ENCODE measurements at regions not wholly inside any gene's neighbourhood (a gene's known extent, or its start where the extent isn't known, plus 50 kb on each side); places are given as distances from the start of the nearest gene placed in this dataset.
"Not testable (repeated sequence)": the region's sequence is repeated elsewhere in the genome, so short reads cannot be mapped to it uniquely, and the experiment has no call there.

DNA sequence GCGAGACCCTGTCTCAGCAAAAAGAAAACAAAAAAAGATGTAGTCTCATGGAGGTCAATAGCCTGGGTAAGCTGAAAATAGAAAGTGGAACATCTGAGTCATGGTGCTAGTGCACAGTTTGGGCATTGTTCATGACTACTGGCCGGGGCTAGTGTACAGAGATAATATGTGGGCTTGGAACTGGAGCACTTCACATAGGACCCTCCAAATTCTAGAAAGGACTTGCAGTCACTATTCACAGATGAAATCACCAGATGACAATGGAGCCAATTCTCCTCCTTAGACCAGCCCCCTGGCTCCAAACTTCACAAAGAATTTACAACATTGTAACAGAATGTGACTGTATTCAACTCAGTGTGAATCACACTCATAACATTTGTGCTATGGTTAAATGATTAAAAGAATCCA is 367.8 kb upstream of the SLC7A11 start:
- DNase-seq: no peak

- no peak for DNase-seq
Measured at GRCh38 chr4:138604556-138604955, 362.4 kb upstream of the SLC7A11 start.

DNA sequence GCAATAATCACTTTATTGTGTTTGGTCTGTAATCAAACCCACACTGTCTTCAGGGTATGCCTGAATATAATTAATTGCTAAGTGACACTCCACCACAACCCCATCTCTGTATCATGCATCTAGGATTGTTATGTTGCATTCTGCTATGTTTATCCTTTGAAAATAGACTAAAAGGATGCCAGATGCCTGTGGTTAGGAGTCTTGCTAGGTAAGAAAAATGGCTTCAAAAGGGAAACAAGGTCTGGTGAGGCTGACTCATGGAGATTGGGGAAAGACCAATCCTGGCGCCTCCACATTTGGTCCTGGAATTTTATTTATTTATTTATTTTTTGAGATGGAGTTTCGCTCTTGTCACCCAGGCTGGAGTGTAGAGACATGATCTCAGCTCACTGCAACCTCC is 360.5 kb upstream of the SLC7A11 start:
- no peak for DNase-seq

DNA sequence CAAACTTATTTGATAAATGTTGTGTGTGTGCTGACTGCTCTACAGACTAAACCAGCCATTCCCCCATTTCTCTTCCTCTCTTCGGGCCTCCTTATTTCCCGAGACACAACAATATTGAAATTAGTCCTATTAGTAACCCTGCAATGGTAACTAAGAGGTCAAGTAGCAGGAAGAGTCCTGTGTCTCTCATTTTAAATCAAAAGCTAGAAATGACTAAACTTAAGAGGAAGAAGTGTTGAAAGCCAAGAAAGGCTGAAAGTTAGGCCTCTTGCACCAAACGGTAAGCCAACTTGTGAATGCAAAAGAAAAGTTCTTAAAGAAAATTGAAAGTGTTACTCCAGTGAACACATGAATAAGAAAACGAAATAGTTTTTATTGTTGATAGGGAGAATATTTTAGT is 357.8 kb upstream of the SLC7A11 start:
- no peak for DNase-seq

- no peak for DNase-seq
Measured at GRCh38 chr4:138598226-138598625, 356.1 kb upstream of the SLC7A11 start.

GRCh38 chr4:138596896-138597295 is 354.7 kb upstream of the SLC7A11 start:
- DNase-seq: no peak

GRCh38 chr4:138595731-138596460 is 353.7 kb upstream of the SLC7A11 start:
- DNase-seq: no peak

DNA sequence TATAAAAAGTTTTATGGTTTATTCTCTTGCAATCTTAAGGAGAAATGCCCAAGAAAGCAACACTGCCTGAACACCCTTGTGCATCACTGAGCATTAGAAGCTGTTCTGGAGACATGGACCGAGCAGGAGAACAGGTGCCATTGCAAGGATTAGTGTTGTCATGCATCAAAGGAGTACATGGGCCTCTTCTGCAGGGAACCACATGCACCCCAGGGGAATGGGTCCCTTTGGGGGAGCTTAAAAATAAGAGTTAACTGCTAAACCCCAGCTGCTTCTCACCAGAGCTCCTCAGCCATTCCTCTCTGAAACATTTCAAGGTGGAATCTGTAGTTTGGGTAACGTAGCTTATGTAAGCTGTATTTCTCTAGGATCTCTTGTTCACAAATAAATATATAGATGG is 353.0 kb upstream of the SLC7A11 start:
- DNase-seq: no peak

DNA sequence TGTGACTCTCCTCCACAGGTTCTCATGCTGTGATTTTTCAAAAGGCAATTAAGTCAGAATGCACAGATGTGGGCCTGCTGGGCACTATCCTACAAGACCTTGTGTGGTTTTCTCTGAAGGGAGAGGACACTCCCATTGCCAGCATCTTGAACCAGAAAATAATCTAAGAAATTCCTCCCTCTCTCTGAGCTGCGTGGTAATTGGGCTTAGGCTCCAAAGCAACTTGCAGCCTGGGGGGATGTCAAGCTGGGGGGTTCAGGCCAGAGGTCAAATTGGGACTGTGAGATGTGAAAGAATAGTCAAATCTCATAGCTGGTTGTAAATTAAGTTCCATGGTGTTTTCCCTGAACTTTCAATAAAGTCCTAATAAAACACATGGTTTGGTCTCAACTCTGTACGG is 350.6 kb upstream of the SLC7A11 start:
- no peak for DNase-seq

GRCh38 chr4:138591808-138592207 is 349.7 kb upstream of the SLC7A11 start:
- DNase-seq: no peak

- no peak for DNase-seq
Measured at GRCh38 chr4:138588501-138588900, 346.4 kb upstream of the SLC7A11 start.

DNA sequence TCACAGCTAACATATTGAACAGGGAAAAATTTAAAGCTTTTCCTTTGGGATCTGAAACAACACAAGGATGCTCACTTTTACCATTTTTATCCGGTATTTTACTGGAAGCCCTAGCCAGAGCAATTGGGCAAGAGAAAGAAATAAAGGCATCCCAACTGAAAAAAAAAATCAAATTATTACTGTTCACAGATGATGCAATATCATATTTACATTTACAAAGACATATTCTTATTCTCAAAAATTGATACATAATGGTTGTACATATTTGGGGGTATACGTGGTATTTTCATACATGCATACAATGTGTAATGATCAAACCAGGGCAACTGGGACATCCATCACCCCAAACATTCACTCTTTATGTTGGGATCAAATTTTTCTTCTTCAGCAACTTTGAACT is 337.0 kb upstream of the SLC7A11 start:
- DNase-seq: no peak

DNA sequence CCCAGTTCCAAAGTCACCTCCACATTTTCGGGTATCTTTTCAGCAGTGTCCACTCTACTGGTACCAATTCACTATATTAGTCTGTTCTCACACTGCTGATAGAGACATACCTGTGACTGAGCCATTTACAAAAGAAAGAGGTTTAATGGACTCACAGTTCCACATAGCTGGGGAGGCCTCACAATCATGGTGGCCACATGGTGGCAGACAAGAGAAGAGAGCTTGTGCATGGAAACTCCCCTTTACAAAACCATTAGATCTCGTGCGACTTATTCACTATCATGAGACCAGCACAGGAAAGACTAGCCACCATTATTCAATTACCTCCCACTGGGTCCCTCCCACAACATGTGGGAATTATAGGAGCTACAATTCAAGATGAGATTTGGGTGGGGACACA is 335.7 kb upstream of the SLC7A11 start:
- DNase-seq: not testable (repeated sequence)

DNA sequence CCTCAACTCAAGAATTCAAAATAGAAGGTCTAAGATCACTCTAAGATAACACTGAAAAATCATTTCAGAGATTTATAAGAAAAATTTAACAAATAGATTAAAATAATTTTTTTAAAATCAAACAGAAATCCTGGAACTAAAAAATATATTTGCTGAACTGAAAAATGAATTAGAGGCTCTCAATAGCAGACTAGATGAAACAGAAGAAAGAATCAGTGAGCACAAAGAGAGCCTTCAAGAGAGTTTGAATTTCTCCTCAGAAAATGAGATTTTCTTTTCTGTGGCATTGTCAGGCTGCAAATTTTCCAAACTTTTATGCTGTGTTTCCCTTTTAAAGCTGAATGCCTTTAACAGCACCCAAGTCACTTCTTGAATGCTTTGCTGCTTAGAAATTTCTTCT is 335.0 kb upstream of the SLC7A11 start:
- DNase-seq: no peak

DNA sequence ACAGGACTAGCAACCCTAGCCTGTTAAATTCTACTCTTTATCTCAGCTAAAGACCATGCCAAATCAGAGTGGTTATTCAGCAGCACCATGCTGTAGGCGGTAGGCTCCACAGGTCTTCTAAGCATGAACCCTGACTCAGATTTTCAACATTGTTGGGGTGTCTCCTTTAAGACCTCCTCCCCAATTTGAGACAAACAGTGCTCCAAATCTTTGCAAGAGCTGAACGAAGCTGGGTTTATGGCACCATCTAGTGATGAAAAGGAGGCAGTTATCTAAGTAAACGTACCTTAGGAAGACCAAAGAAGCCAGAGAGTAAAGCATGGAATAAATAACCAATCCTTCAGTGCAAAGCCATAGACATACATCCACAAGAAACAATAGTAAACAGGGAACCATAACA is 334.5 kb upstream of the SLC7A11 start:
- DNase-seq: no peak

DNA sequence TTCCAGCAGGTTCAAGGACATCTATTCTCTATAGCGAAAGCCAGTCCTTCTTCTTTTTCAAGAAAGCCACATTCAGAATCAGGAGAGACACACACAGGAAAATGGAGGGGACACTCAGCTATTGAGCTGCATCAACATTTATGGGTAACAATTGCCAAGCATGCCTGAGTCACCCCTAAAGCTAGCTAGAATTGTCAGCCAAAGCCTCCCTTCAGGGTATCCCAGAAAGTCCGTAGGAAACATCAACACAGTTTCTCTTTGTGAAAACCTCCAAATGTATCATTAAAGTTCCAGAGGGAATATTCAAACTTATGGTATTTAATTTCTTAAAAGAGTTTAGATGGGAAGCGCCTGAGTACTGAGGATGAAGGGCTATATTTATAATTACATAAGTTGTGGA is 331.1 kb upstream of the SLC7A11 start:
- DNase-seq: no peak

DNA sequence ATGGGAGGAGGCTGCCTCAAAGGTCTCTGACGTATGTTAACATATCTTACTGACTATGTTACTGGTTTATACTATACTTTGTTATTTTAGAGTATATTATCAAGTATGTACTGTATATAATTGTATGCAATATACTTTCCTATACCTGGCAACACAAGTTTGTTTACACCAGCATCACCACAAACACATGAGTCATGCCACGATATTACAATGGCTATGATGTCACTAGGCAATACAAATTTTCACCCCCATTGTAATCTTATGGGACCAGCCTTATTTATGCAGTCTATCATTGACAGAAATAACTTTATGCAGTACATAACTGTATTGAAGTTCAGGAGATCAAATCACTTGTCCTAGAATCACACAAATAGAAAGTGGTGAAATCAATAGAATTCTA is 329.9 kb upstream of the SLC7A11 start:
- no peak for DNase-seq

DNA sequence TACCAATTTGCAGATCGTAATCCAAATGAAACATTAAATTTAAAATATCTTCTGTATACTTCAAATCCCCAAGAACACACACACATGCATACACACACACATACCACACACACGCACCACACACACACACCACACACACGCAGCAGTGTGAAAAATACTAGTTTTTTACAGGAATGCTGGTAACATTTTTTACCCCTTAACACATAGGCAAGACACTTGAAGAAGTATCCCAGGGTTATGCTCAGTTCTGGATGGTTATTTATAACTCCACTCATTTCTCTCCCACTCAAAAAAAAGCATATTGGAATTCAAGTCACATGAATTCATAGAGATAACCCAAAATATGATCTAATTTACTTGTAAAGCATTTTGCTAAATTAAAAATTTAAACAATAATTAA is 325.5 kb upstream of the SLC7A11 start:
- DNase-seq: no peak

- DNase-seq: no peak
Measured at GRCh38 chr4:138565576-138565975, 323.4 kb upstream of the SLC7A11 start.

GRCh38 chr4:138562544-138562991 is 320.4 kb upstream of the SLC7A11 start:
- DNase-seq: no peak

GRCh38 chr4:138561906-138562305 is 319.8 kb upstream of the SLC7A11 start:
- DNase-seq: no peak

DNA sequence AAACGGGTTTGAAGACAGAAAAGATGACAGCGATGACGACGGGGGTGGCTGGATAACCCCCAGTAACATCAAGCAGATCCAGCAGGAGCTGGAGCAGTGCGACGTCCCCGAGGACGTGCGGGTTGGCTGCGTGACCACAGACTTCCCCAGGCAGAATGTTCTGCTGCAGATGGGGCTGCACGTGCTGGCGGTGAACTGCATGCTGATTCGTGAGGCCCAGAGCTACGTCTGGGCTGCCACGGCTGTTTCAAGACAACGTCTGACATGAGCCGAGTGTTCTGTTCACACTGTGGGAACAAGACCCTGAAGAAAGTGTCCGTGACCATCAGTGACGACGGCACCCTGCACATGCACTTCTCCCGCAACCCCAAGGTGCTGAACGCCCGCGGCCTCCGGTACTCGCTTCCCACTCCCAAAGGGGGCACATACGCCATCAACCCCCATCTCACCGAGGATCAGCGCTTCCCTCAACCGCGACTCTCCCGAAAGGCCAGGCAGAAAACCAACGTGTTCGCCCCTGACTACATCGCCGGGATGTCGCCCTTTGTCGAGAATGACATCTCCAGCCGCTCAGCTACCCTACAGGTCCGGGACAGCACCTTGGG is 319.2 kb upstream of the SLC7A11 start:
- DNase-seq: no peak

DNA sequence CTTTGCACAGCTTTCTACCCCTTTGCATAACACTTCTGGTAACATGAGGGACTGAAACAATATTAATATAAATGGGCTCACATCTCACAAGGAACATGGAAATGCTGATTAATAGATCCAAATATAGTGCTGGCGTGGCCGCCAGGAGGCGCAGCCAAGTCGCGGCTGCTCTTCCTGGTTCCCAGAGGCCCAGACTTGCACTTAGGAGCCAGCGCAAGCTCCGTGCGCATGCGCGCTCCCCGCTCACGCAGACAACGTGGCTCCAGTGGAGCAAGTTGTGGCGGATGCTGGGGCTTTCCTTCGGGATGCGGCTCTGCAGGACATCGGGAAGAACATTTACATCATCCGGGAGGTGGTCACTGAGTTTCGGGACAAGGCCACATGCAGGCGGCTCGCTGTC is 318.3 kb upstream of the SLC7A11 start:
- DNase-seq: no peak

DNA sequence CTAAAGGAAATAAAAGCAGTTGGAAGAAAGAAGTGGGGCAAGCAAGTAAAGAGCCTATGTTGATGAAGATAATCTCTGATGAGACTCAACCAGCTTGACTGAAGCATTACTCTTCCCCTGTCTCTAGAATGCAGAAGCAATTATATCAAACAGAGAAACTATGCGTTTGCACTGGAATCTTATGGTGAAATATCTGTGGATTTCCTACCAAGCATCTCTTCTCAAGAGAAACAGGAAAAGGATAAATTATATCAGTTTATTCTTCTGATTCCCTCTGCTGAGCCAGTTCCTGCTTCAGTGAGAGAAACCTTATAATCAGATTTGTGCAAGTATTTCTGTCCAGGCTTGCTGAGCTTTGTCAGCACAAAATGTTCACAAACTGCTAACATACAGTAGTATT is 316.7 kb upstream of the SLC7A11 start:
- DNase-seq: no peak

DNA sequence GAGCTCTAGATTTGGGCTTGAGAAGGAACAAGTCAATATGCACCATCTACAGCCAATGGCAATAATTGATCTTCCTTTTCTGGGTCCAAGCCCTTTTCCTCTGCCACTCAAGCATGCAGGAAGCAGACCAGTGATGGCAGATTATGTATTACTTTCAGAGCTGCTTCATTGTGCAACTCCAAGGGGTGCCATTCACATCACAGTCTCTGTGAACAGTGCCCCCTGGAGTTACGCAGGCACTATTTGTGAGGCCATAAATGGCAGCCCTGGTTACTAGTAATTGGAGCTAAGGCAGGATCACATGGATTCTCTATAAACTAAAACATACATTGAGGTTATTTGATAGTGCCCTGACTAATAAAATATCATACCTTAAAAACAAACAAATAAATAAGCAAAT is 313.4 kb upstream of the SLC7A11 start:
- DNase-seq: no peak
